Suppressor macrophage treated with lipopolysaccharide for 1 hour (primary cell): ENCODE measurements at regions not wholly inside any gene's neighbourhood (a gene's known extent, or its start where the extent isn't known, plus 50 kb on each side); places are given as distances from the start of the nearest gene placed in this dataset.
A peak's percentile ranks its signal among the peaks of the same experiment; 100 is the strongest.

Source experiments
- DNase-seq, 3 donors: peaks; one replicate each; pipeline ENCODE4 v3.0.0-alpha.2; 2020 to 2022

DNA sequence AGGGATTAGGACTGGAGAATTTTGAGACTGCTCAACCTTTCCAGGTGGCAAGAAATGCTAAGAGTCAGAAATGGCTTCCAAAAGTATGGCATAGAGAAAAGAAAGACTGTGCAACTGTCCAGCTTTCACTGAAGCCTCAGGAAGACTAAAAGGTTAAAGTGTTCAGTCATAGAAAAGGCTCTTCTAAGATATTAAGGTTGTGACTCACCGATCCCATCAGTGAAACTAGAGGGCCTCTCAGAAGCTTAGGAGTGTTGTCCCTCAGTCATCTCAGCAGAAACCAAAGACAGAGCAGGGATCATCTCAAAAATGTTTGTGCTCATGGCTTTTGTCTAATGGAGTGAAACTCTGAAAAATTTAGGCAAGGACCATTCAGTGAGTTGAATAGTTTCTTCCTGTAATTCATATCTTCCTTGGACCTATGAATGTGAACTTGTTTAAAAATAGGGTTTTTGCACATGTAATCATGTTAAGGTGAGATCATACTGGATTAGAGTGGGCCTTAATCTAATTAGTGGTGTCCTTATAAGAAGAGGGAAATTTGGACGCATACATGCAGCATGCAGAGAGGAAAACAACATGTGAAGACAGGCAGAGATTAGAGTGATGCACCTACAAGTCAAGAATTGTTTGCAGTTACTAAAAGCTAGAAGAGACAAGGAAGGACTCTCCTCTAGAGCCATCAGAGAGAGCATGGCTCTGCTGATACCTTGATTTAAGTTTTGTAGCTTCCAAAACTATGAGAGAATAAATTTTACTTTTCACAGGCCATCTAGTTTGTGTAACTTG lies 71.3 kb downstream of the RPE65 start:
- peak in 2 of 3 donors; percentile 35 to 42 for DNase-seq

DNA sequence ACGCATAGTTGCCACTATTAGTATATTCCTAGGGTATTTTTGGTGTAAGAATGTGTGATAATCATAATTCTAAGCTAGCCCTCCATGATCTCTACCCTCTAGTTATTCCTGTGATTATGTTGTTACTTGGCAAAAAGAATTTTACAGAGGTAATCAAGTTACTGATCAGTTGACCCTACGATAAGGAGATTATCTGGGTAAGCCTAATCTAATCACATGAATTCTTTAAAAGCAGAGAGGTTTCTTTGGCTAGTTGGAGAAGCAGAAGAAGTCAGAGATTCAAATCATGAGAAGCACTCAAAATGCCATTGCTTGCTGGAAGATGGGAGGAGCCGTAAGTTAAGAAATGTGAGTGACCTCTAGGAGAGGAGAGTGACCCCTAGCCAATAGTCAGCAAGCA lies 72.7 kb downstream of the RPE65 start:
- no peak for DNase-seq

DNA sequence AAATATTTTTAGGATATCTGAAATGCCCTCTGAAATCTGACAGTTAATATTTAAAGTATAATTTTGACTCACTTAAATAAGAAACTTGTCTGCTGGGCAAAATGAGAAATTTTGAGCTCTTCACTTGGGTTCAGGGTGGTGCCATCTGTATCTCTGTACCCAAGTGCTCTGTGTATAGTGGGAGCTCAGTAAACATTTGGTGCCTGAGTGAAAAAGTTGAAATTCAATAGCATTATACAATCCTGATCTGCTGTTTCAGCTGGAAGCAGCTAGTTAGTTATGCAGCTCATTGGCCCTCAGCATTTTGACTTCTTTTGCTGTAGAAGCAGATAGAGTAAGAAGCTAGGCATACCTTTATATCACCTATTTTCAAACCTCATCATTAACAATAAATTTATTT lies 73.3 kb downstream of the RPE65 start:
- no peak for DNase-seq

DNA sequence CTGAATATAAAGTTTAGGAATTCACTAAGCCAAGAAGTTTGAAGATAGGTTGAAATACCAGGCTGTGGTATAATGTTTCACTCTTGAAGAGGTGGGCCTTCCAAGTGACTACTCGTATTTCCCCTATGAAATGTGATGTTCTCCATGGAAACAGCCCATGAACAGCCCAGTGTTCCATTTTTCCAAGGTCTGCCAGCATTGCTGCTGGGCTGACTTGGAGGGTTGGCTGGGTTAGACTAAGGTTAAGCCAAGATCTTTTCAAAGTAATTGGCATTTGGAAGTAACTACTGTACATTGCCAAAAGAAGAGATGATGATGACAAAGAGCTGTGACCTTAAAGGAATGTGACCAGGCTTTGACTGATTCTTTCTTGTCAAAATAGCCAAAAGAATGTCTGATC lies 73.8 kb downstream of the RPE65 start:
- DNase-seq = no peak

DNA sequence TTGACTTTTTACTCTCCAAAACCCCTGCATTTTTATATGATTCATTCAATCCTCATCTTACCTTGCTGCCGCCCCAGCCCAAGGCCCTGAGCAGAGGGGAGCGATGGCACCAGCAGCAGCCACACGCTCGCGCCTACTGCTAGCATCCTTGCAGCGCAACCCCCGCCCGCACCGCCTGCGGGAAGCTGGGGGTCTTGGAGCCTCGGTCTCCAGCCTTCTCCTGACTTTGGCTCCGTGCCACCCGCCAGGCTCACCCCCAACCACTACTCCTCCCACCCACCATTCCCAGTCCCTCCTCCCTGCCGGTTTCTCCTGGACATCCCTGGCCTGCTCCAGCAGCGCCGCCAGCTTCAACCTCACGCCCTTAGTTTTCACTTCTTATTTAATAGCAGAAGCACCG lies 76.6 kb downstream of the RPE65 start:
- DNase-seq = no peak

DNA sequence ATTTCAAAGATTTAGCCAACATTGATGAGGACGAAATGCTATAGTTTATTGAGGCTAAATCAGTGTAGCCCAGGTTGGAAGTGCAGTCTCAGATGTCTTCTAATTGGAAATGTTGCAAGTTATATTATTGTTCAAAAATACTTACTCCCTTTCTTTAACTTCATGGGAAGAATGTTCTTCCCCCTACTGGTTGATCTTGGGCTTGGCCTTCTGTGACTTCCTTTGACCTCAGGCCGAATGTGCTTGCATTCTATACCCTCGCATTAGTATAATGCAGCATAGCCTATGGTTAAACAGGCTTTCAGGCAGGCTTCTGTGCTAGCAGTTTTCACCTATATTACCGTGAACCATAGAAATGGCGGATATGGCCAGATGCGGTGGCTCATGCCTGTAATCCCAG lies 77.3 kb downstream of the RPE65 start:
- no peak for DNase-seq

DNA sequence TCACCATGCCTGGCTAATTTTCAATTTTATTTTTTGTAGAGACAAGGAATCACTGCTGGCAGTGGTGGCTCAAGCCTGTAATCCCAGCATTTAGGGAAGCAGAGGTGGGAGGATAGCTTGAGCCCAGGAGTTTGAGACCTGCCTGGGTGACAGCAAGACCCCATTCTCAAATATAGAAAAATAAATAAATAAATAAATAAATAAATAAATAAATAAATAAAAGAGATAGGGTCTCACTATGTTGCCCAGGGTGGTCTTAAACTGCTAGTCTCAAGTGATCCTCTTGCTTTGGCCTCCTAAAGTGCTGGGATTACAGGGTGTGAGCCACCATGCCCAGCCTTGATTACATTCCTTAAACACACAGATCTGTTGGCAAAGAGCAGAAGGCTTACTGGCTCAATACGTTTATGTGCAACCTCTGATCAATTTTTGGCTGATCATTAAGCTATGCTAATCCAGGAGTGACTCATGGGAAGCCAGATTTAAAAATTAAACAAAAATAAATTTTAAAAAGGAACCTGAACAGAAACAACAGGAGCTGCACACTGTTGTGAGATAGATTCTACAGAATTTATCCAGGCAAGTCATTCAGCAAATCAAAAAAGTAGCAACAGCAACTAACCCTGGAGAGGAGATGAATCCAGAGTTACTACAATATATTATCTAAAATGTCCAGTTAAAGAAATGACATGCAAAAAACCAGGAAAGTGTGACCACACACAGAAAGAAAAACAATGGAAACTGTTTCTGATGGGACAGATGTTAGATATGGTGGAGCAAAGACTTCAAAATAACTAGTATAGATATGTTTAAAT lies 79.4 kb downstream of the RPE65 start:
- DNase-seq = no peak

DNA sequence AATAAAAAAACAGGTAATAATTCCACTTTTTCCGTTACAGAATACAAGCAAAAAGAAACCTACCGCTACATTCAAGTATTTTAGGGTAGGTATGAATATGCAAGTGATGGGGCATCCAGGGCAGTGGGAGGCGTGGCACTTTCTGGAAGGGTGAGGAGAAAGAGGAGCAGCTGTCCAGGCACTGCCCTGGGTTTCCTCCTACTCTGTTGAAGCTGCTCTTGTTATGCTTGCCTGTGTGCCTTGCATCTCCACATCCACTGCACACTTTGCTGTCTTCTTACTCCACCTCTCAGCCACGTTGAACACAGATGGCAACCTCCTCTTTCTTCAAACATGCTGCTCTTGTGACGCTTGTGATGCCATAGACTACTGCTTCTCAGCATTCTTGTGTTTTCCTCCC lies 83.2 kb downstream of the RPE65 start:
- DNase-seq = no peak

DNA sequence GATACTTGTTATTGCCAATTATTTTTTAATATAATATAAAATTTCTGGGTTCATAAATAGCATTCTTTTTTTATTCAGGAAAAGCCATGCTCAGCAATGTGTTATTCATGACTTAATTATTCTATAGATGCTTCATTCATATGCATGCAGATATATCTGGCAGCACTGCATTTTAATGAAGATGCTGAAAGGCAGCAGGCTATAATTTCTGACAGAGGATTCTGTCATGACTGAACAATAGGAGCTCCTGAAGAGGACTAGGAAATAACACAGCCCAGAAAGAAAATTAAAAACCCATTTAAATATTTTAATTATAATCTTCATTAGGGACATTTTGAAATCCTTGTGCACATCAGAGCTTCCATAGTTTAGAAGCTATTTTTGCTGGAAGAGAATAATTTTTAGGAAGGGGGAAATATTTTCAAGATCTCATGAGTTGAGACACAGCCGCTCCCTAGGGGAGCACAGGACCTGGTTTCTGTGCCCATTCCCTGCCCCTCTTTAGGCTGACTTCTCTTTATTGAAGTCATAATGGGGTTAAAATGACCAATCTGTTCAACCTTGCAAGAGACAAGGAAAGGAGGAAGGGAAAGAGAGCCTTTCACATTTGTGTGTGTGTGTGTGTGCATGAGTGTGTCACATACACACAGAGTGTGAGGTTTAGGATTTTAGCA lies 83.9 kb downstream of the RPE65 start:
- DNase-seq = no peak

DNA sequence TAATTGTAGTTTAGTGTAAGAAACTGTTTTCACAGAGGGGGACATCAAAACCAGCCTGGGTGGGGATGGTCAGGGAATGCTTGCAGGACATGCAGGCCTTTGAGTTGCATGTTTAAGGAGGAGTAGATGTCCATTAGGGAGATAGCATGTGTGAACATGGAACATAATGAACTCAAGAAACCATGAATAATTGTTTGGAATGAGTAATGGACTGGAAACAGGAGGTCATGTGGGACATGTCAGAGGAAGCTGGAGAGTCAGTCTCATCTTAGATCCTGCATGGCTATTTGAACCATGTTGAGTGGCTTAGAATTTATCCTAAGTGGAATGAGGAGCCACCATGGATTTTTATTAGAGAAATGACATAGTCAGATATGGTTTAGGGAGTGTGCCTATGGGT lies 86.4 kb downstream of the RPE65 start:
- peak in 2 of 3 donors; percentile 21 to 33 for DNase-seq

DNA sequence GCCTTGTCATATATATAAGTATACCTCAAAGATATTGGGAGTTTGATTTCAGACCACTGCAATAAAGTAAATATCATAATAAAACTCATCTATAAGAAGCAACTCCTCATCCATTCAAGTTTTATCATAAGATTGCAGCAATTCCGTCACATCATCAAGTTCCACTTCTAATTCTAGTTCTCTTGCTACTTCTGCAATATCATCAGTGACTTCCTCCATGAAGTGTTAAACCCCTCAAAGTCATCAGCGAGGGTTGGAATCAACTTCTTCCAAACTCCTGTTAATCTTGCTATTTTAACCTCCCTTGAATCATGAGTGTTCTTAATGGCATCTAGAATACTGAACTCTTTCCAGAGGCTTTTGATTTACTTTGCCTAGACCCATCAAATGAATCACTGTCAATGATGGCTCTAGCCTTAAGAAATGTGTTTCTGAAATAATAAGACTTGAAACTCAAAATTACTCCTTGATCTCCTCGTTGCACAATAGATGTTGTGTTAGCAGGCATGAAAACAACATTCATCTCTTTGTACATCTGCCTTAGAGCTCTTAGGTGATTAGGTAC lies 88.3 kb downstream of the RPE65 start:
- DNase-seq = peak; percentile 52 to 83 (median 76)

DNA sequence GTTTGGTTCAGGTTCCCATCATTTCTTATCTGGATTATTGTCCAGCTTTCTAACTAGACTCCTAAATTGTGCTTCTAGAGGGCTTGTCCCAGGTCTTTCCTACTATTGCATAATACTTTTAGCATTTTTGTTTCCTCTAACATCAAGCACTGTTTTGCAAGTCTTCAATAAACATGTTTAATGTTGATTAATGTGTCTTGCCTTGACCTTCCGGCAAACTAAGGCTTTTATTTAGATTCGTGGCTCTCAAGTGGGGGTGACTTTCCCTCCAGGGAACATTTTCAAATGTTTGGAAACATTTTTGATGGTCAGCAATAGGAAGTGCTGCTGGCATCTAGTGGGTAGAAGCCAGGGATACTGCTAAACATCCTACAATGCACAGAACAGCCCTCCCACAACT lies 90.7 kb downstream of the RPE65 start:
- DNase-seq = no peak

DNA sequence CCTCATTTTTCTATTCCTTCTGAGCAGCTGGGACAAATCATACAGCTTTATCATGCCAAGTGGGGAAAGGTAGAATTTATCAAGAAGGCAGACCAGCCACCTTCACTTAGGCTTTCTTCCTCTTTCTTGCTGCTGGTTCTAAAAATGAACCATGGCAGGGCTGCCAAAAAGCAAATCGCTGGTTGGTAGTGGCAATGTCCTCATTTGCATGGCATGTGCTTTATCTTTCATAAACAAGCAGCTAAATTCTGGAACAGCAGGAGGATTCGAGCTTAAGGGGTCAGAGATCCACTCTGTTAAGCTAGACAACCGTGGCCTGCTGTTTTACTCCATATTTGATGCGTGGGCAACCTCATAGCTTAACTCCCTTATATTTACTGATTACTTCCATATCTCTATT lies 91.3 kb downstream of the RPE65 start:
- DNase-seq = no peak

DNA sequence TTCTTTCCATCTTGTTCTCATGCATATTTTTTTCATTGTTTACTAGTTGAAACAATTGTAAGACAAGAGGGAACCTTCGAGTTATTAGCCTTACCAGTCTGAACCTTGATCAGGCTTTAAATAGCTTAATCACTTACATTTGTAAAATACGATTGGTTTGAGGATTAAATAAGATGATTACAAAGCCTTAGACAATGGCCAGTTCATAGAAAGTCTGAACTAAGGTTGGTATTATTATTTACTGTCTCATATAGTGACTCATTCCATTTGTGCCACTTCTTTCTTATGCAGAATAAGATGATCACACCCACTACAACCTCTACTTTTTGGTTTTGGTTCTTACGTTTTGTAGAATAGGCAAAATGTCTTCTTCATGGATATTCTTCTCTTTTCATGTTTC lies 94.1 kb downstream of the RPE65 start:
- DNase-seq = no peak

DNA sequence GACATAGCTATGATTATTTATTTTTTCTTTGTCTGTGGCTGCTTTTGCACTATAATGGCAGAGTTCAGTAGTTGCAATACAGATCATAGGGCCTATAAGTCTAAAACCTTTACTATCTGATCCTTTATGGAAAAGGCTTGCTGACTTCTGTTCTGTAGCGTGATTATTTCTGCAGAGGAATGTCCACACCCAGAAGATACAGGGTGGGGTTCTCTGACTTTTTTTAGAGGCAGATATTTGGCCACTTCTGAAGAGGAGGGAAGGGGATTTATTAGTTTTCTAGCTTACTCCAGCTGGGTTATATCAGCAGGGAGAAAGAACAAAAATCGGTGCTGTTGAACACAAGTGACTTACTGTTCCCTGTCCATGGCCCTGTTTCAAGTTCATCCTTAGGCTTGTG lies 97.6 kb downstream of the RPE65 start:
- DNase-seq = no peak

DNA sequence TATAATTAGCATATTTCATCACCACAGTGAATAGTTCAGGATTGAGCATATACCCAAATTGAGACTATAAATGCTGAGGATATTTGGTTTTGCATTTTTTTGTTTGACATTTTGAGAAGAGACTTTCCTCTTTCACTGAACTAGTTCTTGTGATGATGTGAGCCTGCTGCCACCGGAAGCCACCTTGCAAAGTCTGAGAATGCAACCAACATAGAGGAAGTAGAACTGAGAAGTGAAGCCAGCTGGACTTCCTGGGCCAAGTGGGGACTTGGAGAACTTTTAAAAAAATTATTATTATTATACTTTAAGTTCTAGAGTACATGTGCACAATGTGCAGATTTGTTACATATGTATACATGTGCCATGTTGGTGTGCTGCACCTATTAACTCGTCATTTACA lies 102.3 kb downstream of the RPE65 start:
- DNase-seq = peak; percentile 74 to 81 (median 81)

DNA sequence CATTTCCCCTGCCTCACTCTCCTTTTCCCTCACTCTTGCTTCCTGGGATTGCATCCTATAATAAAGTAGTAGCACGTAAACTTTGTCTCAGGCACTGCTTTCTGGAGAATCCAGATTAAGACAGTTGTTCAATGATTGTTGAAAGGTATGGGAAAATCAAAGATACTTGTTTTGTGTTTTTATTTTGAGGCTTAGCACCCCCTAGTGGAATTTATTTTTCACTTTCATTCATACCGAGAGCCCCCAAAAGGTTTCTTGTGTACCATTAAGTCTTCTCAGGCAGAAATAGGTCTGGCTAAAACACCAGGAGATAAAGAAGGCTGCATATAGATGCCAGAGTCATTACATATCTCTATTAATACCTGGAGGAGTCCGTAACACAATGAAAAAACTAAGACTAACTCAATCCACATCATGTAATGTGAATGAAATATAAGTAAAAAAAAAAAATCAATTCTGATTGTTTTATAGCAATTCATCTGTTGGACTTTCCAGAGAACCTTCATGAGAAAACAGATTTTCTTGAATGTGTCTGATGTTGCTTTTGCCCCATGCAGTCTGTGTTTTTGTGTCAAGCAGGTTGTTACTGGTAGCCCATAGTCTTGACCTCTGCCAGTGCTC lies 103.5 kb downstream of the RPE65 start:
- DNase-seq = peak in 1 of 3 donors; percentile 41

DNA sequence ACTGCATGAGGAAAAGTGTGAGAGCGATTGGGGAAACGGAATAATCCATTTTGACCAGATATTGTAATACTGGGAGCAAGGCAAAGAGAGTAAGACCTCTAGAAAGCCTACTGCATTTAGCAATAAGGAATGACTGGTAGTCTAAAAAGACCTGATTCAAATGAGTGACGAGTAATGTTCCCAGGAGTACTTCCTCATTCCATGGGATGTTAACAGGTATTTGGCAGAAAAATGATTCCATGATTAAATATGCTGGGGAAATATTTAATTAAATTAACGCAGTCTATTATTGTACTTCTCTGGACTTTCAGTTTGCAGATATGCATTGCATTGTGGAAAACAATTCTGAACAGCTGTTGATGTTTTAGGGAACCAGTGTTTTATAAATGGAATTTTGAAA lies 105.5 kb downstream of the RPE65 start:
- DNase-seq = no peak

DNA sequence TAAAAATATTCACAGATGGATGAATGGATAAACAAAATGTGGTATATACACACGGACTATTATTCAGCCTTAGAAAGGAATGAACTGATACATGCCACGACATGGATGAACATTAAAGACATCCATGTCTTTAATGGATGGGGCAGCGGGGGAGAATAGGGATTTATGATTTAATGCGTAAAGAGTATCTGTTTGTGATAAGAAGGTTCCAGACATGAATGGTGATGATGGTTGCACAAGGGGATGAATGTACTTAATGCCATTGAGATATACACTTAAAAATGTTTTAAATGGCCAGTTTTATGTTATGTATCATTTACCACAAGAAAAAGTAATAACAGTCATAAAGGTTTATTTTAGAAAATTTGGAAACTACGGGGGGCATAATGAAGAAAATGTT lies 108.6 kb upstream of the WLS start:
- no peak for DNase-seq

DNA sequence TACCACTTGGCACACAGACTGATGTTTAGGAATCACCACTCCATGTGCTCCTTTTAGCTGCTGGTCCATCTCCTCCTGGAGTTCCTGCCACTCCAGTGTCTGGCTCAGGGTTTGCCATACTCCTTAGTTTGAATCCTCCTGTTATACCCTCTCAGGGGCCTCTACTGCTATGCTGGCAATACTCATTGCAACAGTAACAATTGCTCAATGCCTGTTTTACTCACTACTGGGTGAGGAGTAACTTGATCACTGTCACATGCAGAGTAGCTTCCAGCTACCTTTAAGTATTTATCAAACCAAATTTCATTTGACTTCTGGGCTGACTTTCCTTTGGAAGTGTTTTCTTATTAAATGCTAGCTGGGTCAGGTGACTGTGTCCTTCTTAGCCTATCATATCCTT lies 107.2 kb upstream of the WLS start:
- peak; percentile 48 to 81 (median 71) for DNase-seq

DNA sequence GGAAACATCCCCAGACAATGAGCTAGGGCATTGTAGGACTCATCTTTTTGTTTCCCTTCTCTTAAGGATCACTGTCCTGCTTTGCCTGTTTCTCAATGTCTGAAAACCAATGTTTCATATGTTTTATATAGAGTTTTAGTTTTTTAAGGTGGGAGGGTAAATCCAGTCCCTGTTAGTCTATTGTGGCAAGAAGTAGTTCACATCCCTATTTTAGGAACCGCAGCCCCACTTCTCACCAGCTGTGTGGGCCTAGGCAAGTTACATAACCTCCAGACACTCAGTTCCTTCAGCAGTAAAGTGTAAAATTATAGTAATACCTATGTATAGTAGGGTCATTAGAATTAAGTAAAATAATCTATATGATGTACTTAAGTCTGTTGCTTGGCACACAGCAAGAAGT lies 105.8 kb upstream of the WLS start:
- peak; percentile 64 to 77 (median 68) for DNase-seq

DNA sequence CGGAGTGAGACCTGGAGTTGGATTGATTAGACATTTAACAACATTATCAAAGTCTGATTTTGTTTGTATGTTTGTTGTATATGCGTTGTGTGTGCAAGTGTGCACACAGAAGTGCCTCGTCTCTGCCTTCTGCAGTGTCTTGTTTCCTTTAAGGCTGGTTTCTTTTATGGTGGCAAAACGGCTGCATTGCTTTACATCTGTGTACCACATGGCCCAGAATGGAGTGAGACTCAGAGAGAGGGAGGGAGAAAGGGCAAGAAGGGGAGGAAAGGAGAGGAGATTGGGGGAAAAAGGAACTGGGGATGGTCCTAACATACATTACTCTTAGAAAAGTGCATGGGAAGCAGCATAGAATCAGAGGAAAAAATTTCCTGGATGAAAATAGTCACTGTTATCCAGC lies 99.7 kb upstream of the WLS start:
- no peak for DNase-seq
